ENCODE measurements at regions not wholly inside any gene's neighbourhood (a gene's known extent, or its start where the extent isn't known, plus 50 kb on each side); places are given as distances from the start of the nearest gene placed in this dataset.

GRCh38 chr1:185492089-185492825, 175.2 kb upstream of the IVNS1ABP start:
- Histone ChIP-seq H3K27me3 (replicated peaks) (no peaks in the 10 kb centered on the region), H3K4me3 (ENCODE audit: low read depth, low read length) (no peak overlapping the region), H3K27ac (no peak overlapping the region), H3K36me3 (replicated peaks) (no peaks in the 10 kb centered on the region)
- DNase-seq, result no peak
- in situ Hi-C loops (cut with HindIII; ENCODE audit: low pct_ligation_motif_present, low sequenced_read_pairs), result no loop called here
- no peak for TF ChIP-seq CTCF (IDR thresholded peaks at IDR 0.05; ENCODE audit: low read depth, low read length, missing control alignments)

- Histone ChIP-seq H3K36me3 (replicated peaks) (no peaks in the 10 kb centered on the region), H3K27me3 (replicated peaks) (no peaks in the 10 kb centered on the region), H3K27ac (no peak overlapping the region), H3K4me3 (ENCODE audit: low read depth, low read length) (no peak overlapping the region)
- no peak for DNase-seq
- in situ Hi-C loops (cut with HindIII; ENCODE audit: low pct_ligation_motif_present, low sequenced_read_pairs), result no loop called here
- no peak for TF ChIP-seq CTCF (IDR thresholded peaks at IDR 0.05; ENCODE audit: low read depth, low read length, missing control alignments)
Measured at GRCh38 chr1:185491604-185492003, 174.6 kb upstream of the IVNS1ABP start.

GRCh38 chr1:185490924-185491323, 173.9 kb upstream of the IVNS1ABP start:
- H3K4me3 ChIP-seq (ENCODE audit: low read depth, low read length), result no peak overlapping the region
- DNase-seq, result no peak
- no peaks in the 10 kb centered on the region for H3K36me3 ChIP-seq (replicated peaks)
- TF ChIP-seq CTCF (IDR thresholded peaks at IDR 0.05; ENCODE audit: low read depth, low read length, missing control alignments), result no peak
- H3K27ac ChIP-seq, result no peak overlapping the region
- no peaks in the 10 kb centered on the region for H3K27me3 ChIP-seq (replicated peaks)
- in situ Hi-C loops (cut with HindIII; ENCODE audit: low pct_ligation_motif_present, low sequenced_read_pairs), result no loop called here

- DNase-seq, result no peak
- Histone ChIP-seq H3K27ac (no peak overlapping the region), H3K36me3 (replicated peaks) (no peaks in the 10 kb centered on the region), H3K4me3 (ENCODE audit: low read depth, low read length) (no peak overlapping the region), H3K27me3 (replicated peaks) (no peaks in the 10 kb centered on the region)
- no peak for TF ChIP-seq CTCF (IDR thresholded peaks at IDR 0.05; ENCODE audit: low read depth, low read length, missing control alignments)
- in situ Hi-C loops (cut with HindIII; ENCODE audit: low pct_ligation_motif_present, low sequenced_read_pairs), result no loop called here
Measured at GRCh38 chr1:185489406-185489805, 172.4 kb upstream of the IVNS1ABP start.

- TF ChIP-seq CTCF (IDR thresholded peaks at IDR 0.05; ENCODE audit: low read depth, low read length, missing control alignments), result no peak
- Histone ChIP-seq H3K27me3 (replicated peaks) (no peaks in the 10 kb centered on the region), H3K4me3 (ENCODE audit: low read depth, low read length) (no peak overlapping the region), H3K36me3 (replicated peaks) (no peaks in the 10 kb centered on the region), H3K27ac (no peak overlapping the region)
- in situ Hi-C loops (cut with HindIII; ENCODE audit: low pct_ligation_motif_present, low sequenced_read_pairs), result no loop called here
- DNase-seq, result no peak
Measured at GRCh38 chr1:185488808-185489207, 171.8 kb upstream of the IVNS1ABP start.

- Histone ChIP-seq H3K27me3 (replicated peaks) (no peaks in the 10 kb centered on the region), H3K36me3 (replicated peaks) (no peaks in the 10 kb centered on the region), H3K4me3 (ENCODE audit: low read depth, low read length) (no peak overlapping the region), H3K27ac (no peak overlapping the region)
- DNase-seq, result no peak
- in situ Hi-C loops (cut with HindIII; ENCODE audit: low pct_ligation_motif_present, low sequenced_read_pairs), result no loop called here
- TF ChIP-seq CTCF (IDR thresholded peaks at IDR 0.05; ENCODE audit: low read depth, low read length, missing control alignments), result no peak
Measured at GRCh38 chr1:185487936-185488335, 170.9 kb upstream of the IVNS1ABP start.
